Astrocyte (in vitro differentiated cells and primary cell): ENCODE measurements at regions not wholly inside any gene's neighbourhood (a gene's known extent, or its start where the extent isn't known, plus 50 kb on each side); places are given as distances from the start of the nearest gene placed in this dataset.

Experiments
- DNase-seq: peaks from one replicate; pipeline ENCODE4 v3.0.0-alpha.2; 2010; ENCODE audit warnings: low read depth
- FAIRE-seq: peaks from 2 replicates; lab custom pipeline; 2011; peaks lifted over from hg19 to GRCh38; lab: Jason Lieb, UNC
- H2AFZ ChIP-seq: 2 replicates; pipeline ENCODE4 v1.6.0; 2012; ENCODE audit warnings: low read depth, low read length, inconsistent platforms
- H3K27ac ChIP-seq: 2 replicates; pipeline ENCODE4 v1.5.1; 2011; ENCODE audit warnings: low read depth, low read length, inconsistent platforms
- H3K27me3 ChIP-seq: 2 replicates; pipeline ENCODE4 v1.6.0; 2011; ENCODE audit warnings: low read length, inconsistent platforms; ENCODE audit not compliant: insufficient read depth
- H3K36me3 ChIP-seq: 2 replicates; pipeline ENCODE4 v1.5.1; 2011; ENCODE audit warnings: low read length, inconsistent platforms; ENCODE audit not compliant: insufficient read depth
- H3K4me1 ChIP-seq: 2 replicates; pipeline ENCODE4 v1.5.1; 2011; ENCODE audit warnings: low read length, inconsistent platforms; ENCODE audit not compliant: insufficient read depth
- H3K4me2 ChIP-seq: 2 replicates; pipeline ENCODE4 v1.6.0; 2012; ENCODE audit warnings: low read length, inconsistent platforms
- H3K4me3 ChIP-seq: 2 replicates; pipeline ENCODE4 v1.5.1; 2011; ENCODE audit warnings: low read depth, mild to moderate bottlenecking, low read length, inconsistent platforms; ENCODE audit not compliant: insufficient read depth
- H3K79me2 ChIP-seq: 2 replicates; pipeline ENCODE4 v1.6.0; 2012; ENCODE audit warnings: mild to moderate bottlenecking, low read length, inconsistent platforms; ENCODE audit not compliant: insufficient read depth
- H3K9ac ChIP-seq: 2 replicates; pipeline ENCODE4 v1.6.0; 2012; ENCODE audit warnings: mild to moderate bottlenecking, low read length, inconsistent platforms
- H3K9me3 ChIP-seq: 2 replicates; pipeline ENCODE4 v1.5.1; 2012; ENCODE audit warnings: low read depth, mild to moderate bottlenecking, low read length, inconsistent platforms; ENCODE audit not compliant: insufficient read depth
- H4K20me1 ChIP-seq: 2 replicates; pipeline ENCODE4 v1.6.0; 2012; ENCODE audit warnings: low read length, inconsistent platforms; ENCODE audit not compliant: insufficient read depth
- H3K27ac Mint-ChIP-seq: one replicate; pipeline ENCODE4 v1.8.0; 2021; ENCODE audit warnings: mild to moderate bottlenecking, mixed read lengths; ENCODE audit not compliant: unreplicated experiment
- H3K27me3 Mint-ChIP-seq: one replicate; pipeline ENCODE4 v1.8.0; 2021; ENCODE audit warnings: low read depth, mixed read lengths; ENCODE audit not compliant: unreplicated experiment
- H3K36me3 Mint-ChIP-seq: one replicate; pipeline ENCODE4 v1.8.0; 2021; ENCODE audit warnings: low read depth, mixed read lengths; ENCODE audit not compliant: unreplicated experiment
- H3K4me1 Mint-ChIP-seq: one replicate; pipeline ENCODE4 v1.8.0; 2021; ENCODE audit warnings: low read depth, mixed read lengths; ENCODE audit not compliant: unreplicated experiment
- H3K4me3 Mint-ChIP-seq: one replicate; pipeline ENCODE4 v1.8.0; 2021; ENCODE audit warnings: mild to moderate bottlenecking, moderate library complexity, mixed read lengths; ENCODE audit not compliant: unreplicated experiment
- H3K9me3 Mint-ChIP-seq: one replicate; pipeline ENCODE4 v1.8.0; 2021; ENCODE audit warnings: mild to moderate bottlenecking, mixed read lengths; ENCODE audit not compliant: unreplicated experiment
- EZH2 ChIP-seq: IDR thresholded peaks from 2 replicates; pipeline ENCODE4 v1.6.1; 2012; ENCODE audit warnings: mild to moderate bottlenecking, low read length, inconsistent platforms; ENCODE audit not compliant: insufficient read depth
- TF ChIP-seq, protein P1 (sequence below): IDR thresholded peaks from 2 replicates; pipeline ENCODE4 v1.5.1; 2011; ENCODE audit warnings: low read depth, mild to moderate bottlenecking, inconsistent platforms, low read length, moderate library complexity; ENCODE audit not compliant: insufficient read depth

DNA sequence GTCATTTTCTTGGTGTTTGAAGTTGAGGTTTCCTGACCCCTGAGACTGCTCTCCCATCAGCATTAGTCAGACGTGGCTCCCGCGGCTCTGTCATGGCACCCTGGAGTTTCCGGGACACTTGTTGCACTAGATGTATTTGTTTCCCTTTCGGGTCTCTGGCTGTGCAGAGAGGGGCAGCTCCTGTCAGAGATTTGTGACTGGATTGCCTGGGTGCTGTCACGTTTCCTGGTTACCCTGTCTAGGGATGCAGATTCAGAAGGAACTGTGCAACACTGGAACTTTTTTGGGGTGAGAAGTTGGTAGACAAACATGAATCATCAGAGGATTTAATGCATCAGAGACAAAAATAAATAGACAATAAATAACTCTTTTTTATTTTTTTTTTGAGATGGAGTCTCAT lies 431.8 kb upstream of the MAN1A1 start:
- H3K79me2 ChIP-seq: no peaks in the 10 kb centered on the region
- FAIRE-seq (no peak), DNase-seq (no peak)
- Mint-ChIP-seq H3K4me3 (no peak overlapping the region), H3K27me3 (no peaks in the 10 kb centered on the region), H3K27ac (no peak overlapping the region), H3K36me3 (no peaks in the 10 kb centered on the region), H3K4me1 (no peaks in the 10 kb centered on the region), H3K9me3 (no peaks in the 10 kb centered on the region)
- H3K4me3 ChIP-seq: no peak overlapping the region
- no peaks in the 10 kb centered on the region for H3K4me1 ChIP-seq
- no peak overlapping the region for H3K9ac ChIP-seq
- no peak overlapping the region for H2AFZ ChIP-seq
- H3K9me3 ChIP-seq: no peaks in the 10 kb centered on the region
- H3K36me3 ChIP-seq: no peaks in the 10 kb centered on the region
- no peak overlapping the region for H3K27ac ChIP-seq
- TF ChIP-seq, protein P1, sequence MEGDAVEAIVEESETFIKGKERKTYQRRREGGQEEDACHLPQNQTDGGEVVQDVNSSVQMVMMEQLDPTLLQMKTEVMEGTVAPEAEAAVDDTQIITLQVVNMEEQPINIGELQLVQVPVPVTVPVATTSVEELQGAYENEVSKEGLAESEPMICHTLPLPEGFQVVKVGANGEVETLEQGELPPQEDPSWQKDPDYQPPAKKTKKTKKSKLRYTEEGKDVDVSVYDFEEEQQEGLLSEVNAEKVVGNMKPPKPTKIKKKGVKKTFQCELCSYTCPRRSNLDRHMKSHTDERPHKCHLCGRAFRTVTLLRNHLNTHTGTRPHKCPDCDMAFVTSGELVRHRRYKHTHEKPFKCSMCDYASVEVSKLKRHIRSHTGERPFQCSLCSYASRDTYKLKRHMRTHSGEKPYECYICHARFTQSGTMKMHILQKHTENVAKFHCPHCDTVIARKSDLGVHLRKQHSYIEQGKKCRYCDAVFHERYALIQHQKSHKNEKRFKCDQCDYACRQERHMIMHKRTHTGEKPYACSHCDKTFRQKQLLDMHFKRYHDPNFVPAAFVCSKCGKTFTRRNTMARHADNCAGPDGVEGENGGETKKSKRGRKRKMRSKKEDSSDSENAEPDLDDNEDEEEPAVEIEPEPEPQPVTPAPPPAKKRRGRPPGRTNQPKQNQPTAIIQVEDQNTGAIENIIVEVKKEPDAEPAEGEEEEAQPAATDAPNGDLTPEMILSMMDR: no peak
- no peak for TF ChIP-seq EZH2
- no peaks in the 10 kb centered on the region for H3K27me3 ChIP-seq
- H4K20me1 ChIP-seq: no peaks in the 10 kb centered on the region
- no peak overlapping the region for H3K4me2 ChIP-seq

DNA sequence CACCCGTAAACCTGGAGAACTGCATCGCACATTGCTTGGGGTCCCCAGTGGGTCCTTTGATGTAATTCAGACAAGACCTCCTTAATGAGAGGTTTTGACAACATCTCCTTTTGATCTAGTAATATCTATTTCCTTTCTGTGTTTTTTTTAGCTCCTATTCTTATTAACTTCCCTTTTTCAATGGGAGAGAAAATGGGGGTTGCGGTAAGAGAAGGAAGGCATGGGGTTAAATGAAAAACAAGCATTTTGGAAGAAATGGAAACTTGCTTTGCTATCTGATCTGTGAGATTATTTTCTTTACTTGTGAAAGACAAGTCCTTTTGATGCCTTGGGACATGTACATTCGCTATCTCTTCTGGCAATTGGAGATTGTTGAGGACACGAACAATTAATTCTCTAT lies 418.6 kb upstream of the MAN1A1 start:
- no peaks in the 10 kb centered on the region for H3K27me3 Mint-ChIP-seq
- no peaks in the 10 kb centered on the region for H3K79me2 ChIP-seq
- DNase-seq (no peak), FAIRE-seq (no peak)
- no peak for TF ChIP-seq EZH2
- TF ChIP-seq, protein P1: no peak
- no peak overlapping the region for H3K4me3 ChIP-seq
- H3K36me3 ChIP-seq: no peaks in the 10 kb centered on the region
- no peaks in the 10 kb centered on the region for H3K27me3 ChIP-seq
- H3K27ac Mint-ChIP-seq: no peak overlapping the region
- no peaks in the 10 kb centered on the region for H4K20me1 ChIP-seq
- H3K4me1 Mint-ChIP-seq: no peaks in the 10 kb centered on the region
- no peak overlapping the region for H3K4me2 ChIP-seq
- no peak overlapping the region for H2AFZ ChIP-seq
- peaks cover 16% of the 10 kb centered on the region for H3K9me3 Mint-ChIP-seq
- no peak overlapping the region for H3K9ac ChIP-seq
- H3K36me3 Mint-ChIP-seq: peaks cover 2% of the 10 kb centered on the region
- no peaks in the 10 kb centered on the region for H3K4me1 ChIP-seq
- H3K4me3 Mint-ChIP-seq: no peak overlapping the region
- H3K27ac ChIP-seq: no peak overlapping the region
- no peaks in the 10 kb centered on the region for H3K9me3 ChIP-seq

DNA sequence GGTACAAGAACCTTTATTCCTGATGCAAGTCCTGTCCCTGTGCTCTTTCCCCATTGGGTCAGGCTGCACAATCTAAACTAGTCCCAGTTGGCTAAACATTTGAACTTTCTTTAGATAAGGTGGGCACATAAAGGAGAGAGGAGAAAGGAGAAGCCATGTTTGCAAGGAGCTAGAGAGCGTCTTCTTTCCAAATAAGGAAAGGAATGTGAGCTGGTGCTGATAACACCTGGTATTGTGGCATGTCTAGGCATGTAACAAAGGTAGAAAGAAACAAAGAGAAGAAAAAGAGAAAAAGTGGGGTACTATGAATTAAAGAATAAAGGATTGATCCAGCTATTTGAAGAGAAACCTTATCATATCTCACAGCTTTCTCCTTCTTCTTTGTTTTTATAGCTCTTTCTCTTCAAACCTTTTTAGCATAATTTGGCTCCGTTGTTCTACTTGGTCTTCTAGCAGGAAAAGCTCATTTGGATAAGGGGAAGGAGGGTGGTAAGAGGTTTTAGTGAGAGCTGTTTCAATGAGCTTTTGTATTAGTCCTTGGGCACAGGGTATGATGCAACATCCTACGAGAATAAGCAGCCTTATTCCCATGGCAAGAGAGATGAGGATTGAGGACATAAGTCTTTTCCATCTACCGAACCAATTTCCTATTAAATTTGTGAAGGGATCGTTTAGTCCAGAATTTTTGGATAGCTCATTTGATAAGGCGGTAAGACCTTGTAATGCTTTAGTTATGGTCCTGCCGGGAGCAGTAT lies 415.5 kb upstream of the MAN1A1 start:
- Mint-ChIP-seq H3K9me3 (peaks cover 7% of the 10 kb centered on the region), H3K4me3 (no peak overlapping the region), H3K27ac (peak overlapping the region; percentile 28), H3K27me3 (no peaks in the 10 kb centered on the region), H3K36me3 (peaks cover 2% of the 10 kb centered on the region), H3K4me1 (no peaks in the 10 kb centered on the region)
- H3K36me3 ChIP-seq: no peaks in the 10 kb centered on the region
- no peak overlapping the region for H3K9ac ChIP-seq
- no peaks in the 10 kb centered on the region for H3K4me1 ChIP-seq
- TF ChIP-seq, protein P1: no peak
- no peak for TF ChIP-seq EZH2
- H3K27me3 ChIP-seq: no peaks in the 10 kb centered on the region
- H3K27ac ChIP-seq: no peak overlapping the region
- H3K4me2 ChIP-seq: no peak overlapping the region
- DNase-seq: no peak
- H4K20me1 ChIP-seq: no peaks in the 10 kb centered on the region
- no peak overlapping the region for H3K4me3 ChIP-seq
- no peaks in the 10 kb centered on the region for H3K79me2 ChIP-seq
- no peak overlapping the region for H2AFZ ChIP-seq
- no peak for FAIRE-seq
- H3K9me3 ChIP-seq: no peaks in the 10 kb centered on the region
